Nephron (organoid): ENCODE measurements at regions not wholly inside any gene's neighbourhood (a gene's known extent, or its start where the extent isn't known, plus 50 kb on each side); places are given as distances from the start of the nearest gene placed in this dataset.
A peak's percentile ranks its signal among the peaks of the same experiment; 100 is the strongest.

Source experiments
- H3K27ac Mint-ChIP-seq, 3 experiments: 2 replicates each; pipeline ENCODE4 v1.8.0; 2020; ENCODE audit warnings: mixed read lengths in 3 of 3, mild to moderate bottlenecking in 2 of 3, moderate library complexity in 1 of 3
- H3K27me3 Mint-ChIP-seq: 2 replicates; pipeline ENCODE4 v1.8.0; 2021; ENCODE audit warnings: low read depth, mild to moderate bottlenecking, moderate library complexity, mixed read lengths
- H3K36me3 Mint-ChIP-seq: 2 replicates; pipeline ENCODE4 v1.8.0; 2020; ENCODE audit warnings: low read depth, mixed read lengths
- H3K4me1 Mint-ChIP-seq: 2 replicates; pipeline ENCODE4 v1.8.0; 2020; ENCODE audit warnings: mixed read lengths
- H3K4me3 Mint-ChIP-seq, 3 experiments: 2 replicates each; pipeline ENCODE4 v1.8.0; 2020; ENCODE audit warnings: mild to moderate bottlenecking in 3 of 3, mixed read lengths in 3 of 3, moderate library complexity in 2 of 3
- H3K9me3 Mint-ChIP-seq: 2 replicates; pipeline ENCODE4 v1.8.0; 2020; ENCODE audit warnings: mixed read lengths
- CTCF ChIP-seq, 3 experiments: fragments of 200-600 bp; sonication (generic); IDR thresholded peaks; one replicate each; pipeline ENCODE4 v1.5.0; 2021; ENCODE audit warnings: antibody characterized with exemption in 3 of 3; ENCODE audit not compliant: unreplicated experiment in 3 of 3

GRCh38 chr1:170377896-170378634 lies 153.9 kb upstream of the GORAB start:
- Mint-ChIP-seq H3K36me3 (no peaks in the 10 kb centered on the region), H3K27ac (peak overlapping the region in 1 of 3 experiments; percentile 48)

GRCh38 chr1:170385750-170386149 lies 146.2 kb upstream of the GORAB start:
- TF ChIP-seq CTCF (IDR thresholded peaks at IDR 0.05; ENCODE audit: unreplicated experiment in 3 of 3) = no peak
- H3K4me1 Mint-ChIP-seq = no peaks in the 10 kb centered on the region

More at GRCh38 chr1:170377896-170378634, 153.9 kb upstream of the GORAB start:
- Mint-ChIP-seq H3K4me1 (peaks cover 14% of the 10 kb centered on the region), H3K27me3 (no peaks in the 10 kb centered on the region), H3K9me3 (no peaks in the 10 kb centered on the region), H3K4me3 (no peak overlapping the region)
- no peak for TF ChIP-seq CTCF (IDR thresholded peaks at IDR 0.05; ENCODE audit: unreplicated experiment in 3 of 3)

DNA sequence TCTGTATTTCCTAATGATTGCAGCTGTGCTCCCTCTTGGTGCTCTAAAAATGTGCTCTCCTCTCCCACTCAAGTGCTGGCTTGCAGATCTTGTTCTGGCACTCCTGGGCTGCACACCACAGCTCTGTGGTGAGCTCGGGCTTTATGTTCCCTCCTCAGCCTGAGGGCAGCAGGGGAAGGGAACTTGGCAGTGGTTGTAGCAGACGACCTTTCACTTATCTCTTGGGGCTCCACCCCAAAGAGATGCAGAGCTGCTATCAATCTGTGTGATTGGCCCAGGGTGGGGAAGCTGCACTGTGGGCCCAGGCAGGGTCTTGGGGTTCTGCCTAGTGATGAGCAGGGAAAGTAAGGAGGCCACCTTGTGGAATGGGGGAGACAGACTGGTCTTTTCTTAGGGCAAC lies 143.5 kb upstream of the GORAB start:
- H3K4me1 Mint-ChIP-seq = no peaks in the 10 kb centered on the region

More at GRCh38 chr1:170385750-170386149, 146.2 kb upstream of the GORAB start:
- Mint-ChIP-seq H3K36me3 (no peaks in the 10 kb centered on the region), H3K27ac (no peak overlapping the region), H3K4me3 (no peak overlapping the region), H3K9me3 (peaks cover 3% of the 10 kb centered on the region), H3K27me3 (no peaks in the 10 kb centered on the region)

DNA sequence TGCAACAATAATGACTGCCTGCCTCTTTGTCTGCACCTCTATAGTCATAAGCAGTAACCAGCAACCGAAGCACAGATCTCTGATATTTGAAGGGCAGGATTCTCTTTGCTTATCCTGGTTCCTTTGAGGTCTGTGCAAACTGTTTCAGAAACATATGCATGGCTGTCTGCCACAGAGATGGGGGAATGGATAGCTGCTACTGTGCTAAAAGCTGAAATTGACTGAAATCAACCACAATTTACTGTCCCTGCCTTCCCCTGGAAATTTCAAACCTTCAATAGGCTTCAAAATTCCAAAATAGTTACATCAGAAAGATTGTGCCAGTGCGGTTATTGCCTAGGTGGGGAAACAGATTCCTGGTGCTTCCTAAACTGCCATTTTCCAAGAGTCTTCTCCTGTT lies 136.8 kb upstream of the GORAB start:
- Mint-ChIP-seq H3K4me3 (no peak overlapping the region), H3K36me3 (no peaks in the 10 kb centered on the region), H3K27me3 (no peaks in the 10 kb centered on the region), H3K27ac (no peak overlapping the region), H3K9me3 (peaks cover 9% of the 10 kb centered on the region), H3K4me1 (no peaks in the 10 kb centered on the region)
- no peak for TF ChIP-seq CTCF (IDR thresholded peaks at IDR 0.05; ENCODE audit: unreplicated experiment in 3 of 3)

More for the DNA sequence above, 143.5 kb upstream of the GORAB start:
- H3K27me3 Mint-ChIP-seq = no peaks in the 10 kb centered on the region
- H3K9me3 Mint-ChIP-seq = peaks cover 3% of the 10 kb centered on the region
- no peak overlapping the region for H3K4me3 Mint-ChIP-seq
- TF ChIP-seq CTCF (IDR thresholded peaks at IDR 0.05; ENCODE audit: unreplicated experiment in 3 of 3) = no peak
- no peak overlapping the region for H3K27ac Mint-ChIP-seq
- H3K36me3 Mint-ChIP-seq = no peaks in the 10 kb centered on the region

- Mint-ChIP-seq H3K27me3 (no peaks in the 10 kb centered on the region), H3K9me3 (peaks cover 6% of the 10 kb centered on the region), H3K27ac (no peak overlapping the region), H3K36me3 (no peaks in the 10 kb centered on the region), H3K4me3 (no peak overlapping the region), H3K4me1 (no peaks in the 10 kb centered on the region)
- no peak for TF ChIP-seq CTCF (IDR thresholded peaks at IDR 0.05; ENCODE audit: unreplicated experiment in 3 of 3)
These were observed 134.9 kb upstream of the GORAB start for GRCh38 chr1:170397061-170397460.
